ENCODE measurements at regions not wholly inside any gene's neighbourhood (a gene's known extent, or its start where the extent isn't known, plus 50 kb on each side); places are given as distances from the start of the nearest gene placed in this dataset.
"Not testable (repeated sequence)": the region's sequence is repeated elsewhere in the genome, so short reads cannot be mapped to it uniquely, and the experiment has no call there.

DNA sequence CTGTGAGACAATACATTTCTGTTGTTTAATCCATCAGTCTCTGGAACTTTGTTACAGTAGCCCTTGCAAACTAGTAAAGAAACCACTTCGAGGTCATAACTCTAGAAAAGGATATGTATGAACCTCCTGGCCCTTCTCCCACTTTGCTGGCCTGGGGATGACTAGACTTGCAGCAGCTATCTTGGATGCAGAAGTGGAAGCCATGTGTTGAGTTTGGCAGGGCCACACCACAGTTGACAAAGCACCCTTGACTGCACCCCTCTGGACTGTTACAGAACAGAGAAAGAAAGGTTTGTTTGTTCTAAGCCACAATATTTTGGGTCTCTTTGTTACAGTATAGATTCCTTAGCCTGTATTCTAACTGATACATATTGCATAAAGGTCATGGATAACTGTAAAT lies 183.2 kb upstream of the TAS2R1 start:
- Histone ChIP-seq H3K14ac (ENCODE audit: insufficient read depth, low read length) (no peak overlapping the region), H3K4me2 (ENCODE audit: insufficient read depth, insufficient read length, low read length) (no peak overlapping the region), H4K5ac (ENCODE audit: insufficient read length, low read depth, low read length) (no peak overlapping the region), H4K8ac (replicated peaks; ENCODE audit: insufficient read length, low read depth, low read length) (no peak overlapping the region), H3K23ac (ENCODE audit: insufficient read length, low read depth, low read length) (no peak overlapping the region), H3K4ac (ENCODE audit: low read depth, low read length) (no peak overlapping the region), H3K79me2 (ENCODE audit: insufficient read depth, low read length) (no peaks in the 10 kb centered on the region), H3K4me1 (ENCODE audit: insufficient read depth, low read length) (no peaks in the 10 kb centered on the region), H3K27ac (ENCODE audit: insufficient read length, low read depth, low read length) (no peak overlapping the region), H3K9ac (ENCODE audit: extremely low read depth, insufficient read length, low read length) (no peak overlapping the region), H3T11ph (ENCODE audit: low read length) (no peak overlapping the region), H4K91ac (ENCODE audit: insufficient read length, low read depth, low read length) (no peak overlapping the region), H2BK12ac (ENCODE audit: insufficient read length, low read depth, low read length) (no peak overlapping the region), H3K9me3 (ENCODE audit: control insufficient read depth, low read depth, low read length) (no peaks in the 10 kb centered on the region), H2AK5ac (ENCODE audit: insufficient read length, low read length) (no peak overlapping the region), H3K18ac (ENCODE audit: insufficient read length, low read depth, low read length) (no peak overlapping the region), H2BK15ac (ENCODE audit: low read depth, low read length) (no peak overlapping the region), H3K23me2 (ENCODE audit: insufficient read length, low read depth, low read length, poor library complexity, severe bottlenecking) (no peaks in the 10 kb centered on the region), H2BK120ac (ENCODE audit: low read depth, low read length, poor library complexity, severe bottlenecking) (no peak overlapping the region), H3K27me3 (ENCODE audit: insufficient read depth, low read length) (no peaks in the 10 kb centered on the region), H2AFZ (ENCODE audit: low read length) (no peak overlapping the region), H4K20me1 (ENCODE audit: control insufficient read depth, insufficient read depth, insufficient read length) (no peaks in the 10 kb centered on the region), H2BK20ac (ENCODE audit: low read depth, low read length, poor library complexity, severe bottlenecking) (no peak overlapping the region), H2BK5ac (ENCODE audit: insufficient read length, low read length) (no peak overlapping the region), H3K56ac (ENCODE audit: insufficient read length, low read depth, low read length) (no peak overlapping the region), H3K79me1 (ENCODE audit: insufficient read depth, low read depth, low read length, poor library complexity, severe bottlenecking) (no peaks in the 10 kb centered on the region)
- TF ChIP-seq, protein P1, sequence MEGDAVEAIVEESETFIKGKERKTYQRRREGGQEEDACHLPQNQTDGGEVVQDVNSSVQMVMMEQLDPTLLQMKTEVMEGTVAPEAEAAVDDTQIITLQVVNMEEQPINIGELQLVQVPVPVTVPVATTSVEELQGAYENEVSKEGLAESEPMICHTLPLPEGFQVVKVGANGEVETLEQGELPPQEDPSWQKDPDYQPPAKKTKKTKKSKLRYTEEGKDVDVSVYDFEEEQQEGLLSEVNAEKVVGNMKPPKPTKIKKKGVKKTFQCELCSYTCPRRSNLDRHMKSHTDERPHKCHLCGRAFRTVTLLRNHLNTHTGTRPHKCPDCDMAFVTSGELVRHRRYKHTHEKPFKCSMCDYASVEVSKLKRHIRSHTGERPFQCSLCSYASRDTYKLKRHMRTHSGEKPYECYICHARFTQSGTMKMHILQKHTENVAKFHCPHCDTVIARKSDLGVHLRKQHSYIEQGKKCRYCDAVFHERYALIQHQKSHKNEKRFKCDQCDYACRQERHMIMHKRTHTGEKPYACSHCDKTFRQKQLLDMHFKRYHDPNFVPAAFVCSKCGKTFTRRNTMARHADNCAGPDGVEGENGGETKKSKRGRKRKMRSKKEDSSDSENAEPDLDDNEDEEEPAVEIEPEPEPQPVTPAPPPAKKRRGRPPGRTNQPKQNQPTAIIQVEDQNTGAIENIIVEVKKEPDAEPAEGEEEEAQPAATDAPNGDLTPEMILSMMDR (conservative IDR thresholded peaks at IDR 0.05) = no peak
- Mint-ChIP-seq H3K9me3 (peaks cover 0 to 2% of the 10 kb centered on the region in 2 experiments; a peak in 1 of 5 replicates), H3K27me3 (ENCODE audit: low read depth) (no peaks in the 10 kb centered on the region), H3K4me3 (no peak overlapping the region), H3K27ac (no peak overlapping the region), H3K36me3 (ENCODE audit: insufficient read depth in 1 of 3, low read depth in 3 of 3) (no peaks in the 10 kb centered on the region), H3K4me1 (no peaks in the 10 kb centered on the region)
- DNase-seq = no peak
- WGBS (ENCODE audit: extremely low coverage, insufficient read length, low lambda C conversion rate) = no CpG with 5 or more reads among the region's 1 CpG

DNA sequence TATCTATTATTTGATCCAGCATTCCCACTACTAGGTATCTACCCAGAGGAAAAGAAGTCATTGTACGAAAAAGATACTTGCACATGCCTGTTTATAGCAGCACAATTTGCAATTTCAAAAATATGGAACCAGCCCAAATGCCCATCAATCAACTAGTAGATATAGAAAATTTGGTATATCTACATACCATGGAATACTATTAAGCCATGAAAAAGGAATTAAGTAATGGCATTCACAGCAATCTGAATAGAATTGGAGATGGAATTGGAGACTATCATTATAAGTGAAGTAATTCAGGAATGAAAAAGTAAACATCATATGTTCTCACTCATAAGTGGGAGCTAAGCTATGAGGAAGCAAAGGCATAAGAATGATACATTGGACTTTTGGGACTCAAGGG lies 177.2 kb upstream of the TAS2R1 start:
- H3K9me3 ChIP-seq (ENCODE audit: control insufficient read depth, low read depth, low read length); H4K91ac ChIP-seq (ENCODE audit: insufficient read length, low read depth, low read length); H3T11ph ChIP-seq (ENCODE audit: low read length); H3K27ac ChIP-seq (ENCODE audit: insufficient read length, low read depth, low read length); H2BK12ac ChIP-seq (ENCODE audit: insufficient read length, low read depth, low read length); H2AK5ac ChIP-seq (ENCODE audit: insufficient read length, low read length); H3K27me3 ChIP-seq (ENCODE audit: insufficient read depth, low read length); H3K79me2 ChIP-seq (ENCODE audit: insufficient read depth, low read length); H3K27me3 Mint-ChIP-seq (ENCODE audit: low read depth); H4K5ac ChIP-seq (ENCODE audit: insufficient read length, low read depth, low read length); DNase-seq; H3K18ac ChIP-seq (ENCODE audit: insufficient read length, low read depth, low read length); H3K79me1 ChIP-seq (ENCODE audit: insufficient read depth, low read depth, low read length, poor library complexity, severe bottlenecking); H4K20me1 ChIP-seq (ENCODE audit: control insufficient read depth, insufficient read depth, insufficient read length); H3K56ac ChIP-seq (ENCODE audit: insufficient read length, low read depth, low read length); H3K23ac ChIP-seq (ENCODE audit: insufficient read length, low read depth, low read length); H2BK5ac ChIP-seq (ENCODE audit: insufficient read length, low read length); H3K23me2 ChIP-seq (ENCODE audit: insufficient read length, low read depth, low read length, poor library complexity, severe bottlenecking); H3K9ac ChIP-seq (ENCODE audit: extremely low read depth, insufficient read length, low read length); H3K4me1 Mint-ChIP-seq; H2AFZ ChIP-seq (ENCODE audit: low read length); H3K4me2 ChIP-seq (ENCODE audit: insufficient read depth, insufficient read length, low read length); H4K8ac ChIP-seq (replicated peaks; ENCODE audit: insufficient read length, low read depth, low read length); H3K4me3 Mint-ChIP-seq; H2BK20ac ChIP-seq (ENCODE audit: low read depth, low read length, poor library complexity, severe bottlenecking); H3K36me3 Mint-ChIP-seq (ENCODE audit: insufficient read depth in 1 of 3, low read depth in 3 of 3); H2BK120ac ChIP-seq (ENCODE audit: low read depth, low read length, poor library complexity, severe bottlenecking); H3K4me1 ChIP-seq (ENCODE audit: insufficient read depth, low read length); H2BK15ac ChIP-seq (ENCODE audit: low read depth, low read length); H3K14ac ChIP-seq (ENCODE audit: insufficient read depth, low read length); H3K4ac ChIP-seq (ENCODE audit: low read depth, low read length); H3K27ac Mint-ChIP-seq: not testable (repeated sequence)
- peaks cover 8 to 12% of the 10 kb centered on the region in 2 experiments; a peak in 4 of 5 replicates for H3K9me3 Mint-ChIP-seq
- no CpG with 5 or more reads among the region's 1 CpG for WGBS (ENCODE audit: extremely low coverage, insufficient read length, low lambda C conversion rate)
